GM12878 (cell line): ENCODE measurements at regions not wholly inside any gene's neighbourhood (a gene's known extent, or its start where the extent isn't known, plus 50 kb on each side); places are given as distances from the start of the nearest gene placed in this dataset.

Experiments used
- ATAC-seq: fragments of 200-7000 bp; cut with Tn5 transposase; 3 replicates; pipeline ENCODE4 v1.9.1; 2020; ENCODE audit warnings: mild to moderate bottlenecking, moderate library complexity
- BruUV-seq: library from RNA; stranded (reverse); fragments of 400-500 nt; replicated peaks from 2 replicates; lab custom pipeline; 2021; lab: Mats Ljungman, UMichigan
- CTCF ChIA-PET: fragments of 300-600 bp; sonication (Branson Sonifier 250); formaldehyde crosslinking; extraction: SDS; loops from one replicate; lab custom pipeline; 2021; ENCODE audit warnings: inconsistent platforms; lab: Yijun Ruan, JAX
- POLR2A ChIA-PET: fragments of 350-600 bp; formaldehyde crosslinking; extraction: SDS; loops from one replicate; lab custom pipeline; 2021; ENCODE audit warnings: inconsistent platforms; lab: Charles Lee
- RAD21 ChIA-PET: fragments of 300-600 bp; sonication (Branson Sonifier 250); formaldehyde crosslinking; loops from one replicate; lab custom pipeline; 2023; ENCODE audit warnings: antibody characterized with exemption; ENCODE audit not compliant: unreplicated experiment; lab: Charles Lee
- SMC1A ChIA-PET: fragments of 300-600 bp; sonication (Branson Sonifier 250); formaldehyde crosslinking; loops from one replicate; lab custom pipeline; 2023; ENCODE audit not compliant: unreplicated experiment, uncharacterized antibody; lab: Charles Lee
- DNase-seq: peaks from one replicate; pipeline ENCODE4 v3.0.0-alpha.2; 2011; ENCODE audit warnings: low read depth, low spot score
- FAIRE-seq: peaks from 3 replicates; lab custom pipeline; 2011; peaks lifted over from hg19 to GRCh38; lab: Jason Lieb, UNC
- H2AFZ ChIP-seq: 2 replicates; pipeline ENCODE4 v1.6.0; 2011; ENCODE audit warnings: low read depth, low read length, control low read depth; ENCODE audit not compliant: control insufficient read depth
- H3K27ac ChIP-seq: 2 replicates; pipeline ENCODE4 v1.5.1; 2011; ENCODE audit warnings: control low read depth; ENCODE audit not compliant: control insufficient read depth, insufficient read depth
- H3K27me3 ChIP-seq, 2 experiments: replicated peaks in 1 of 2; 2 replicates each; pipeline versions ENCODE4 v1.6.0 to v1.6.1; 2011; ENCODE audit warnings: low read length in 1 of 2; ENCODE audit not compliant: control insufficient read depth in 2 of 2, insufficient read depth in 2 of 2
- H3K36me3 ChIP-seq, 2 experiments: 2 replicates each; pipeline ENCODE4 v1.5.1; 2011; ENCODE audit warnings: low read length in 1 of 2; ENCODE audit not compliant: control insufficient read depth in 2 of 2, insufficient read depth in 2 of 2
- H3K4me1 ChIP-seq: 2 replicates; pipeline ENCODE4 v1.6.1; 2011; ENCODE audit warnings: mild to moderate bottlenecking, low read length, moderate library complexity, mixed read lengths; ENCODE audit not compliant: control insufficient read depth, insufficient read depth
- H3K4me2 ChIP-seq: 2 replicates; pipeline ENCODE4 v1.6.0; 2011; ENCODE audit warnings: control low read depth; ENCODE audit not compliant: control insufficient read depth, insufficient read depth
- H3K4me3 ChIP-seq: fragments of 200-600 bp; sonication (generic); 2 replicates; pipeline ENCODE4 v1.5.1; 2016
- H3K79me2 ChIP-seq: 2 replicates; pipeline ENCODE4 v1.6.0; 2011; ENCODE audit warnings: low read length; ENCODE audit not compliant: control insufficient read depth, insufficient read depth
- H3K9ac ChIP-seq: 2 replicates; pipeline ENCODE4 v1.8.0; 2011; ENCODE audit warnings: low read length, control low read depth, mixed read lengths; ENCODE audit not compliant: control insufficient read depth, insufficient read depth
- H3K9me3 ChIP-seq: replicated peaks from 3 replicates; pipeline ENCODE4 v1.5.1; 2011; ENCODE audit warnings: mild to moderate bottlenecking, low read length; ENCODE audit not compliant: control insufficient read depth, insufficient read depth
- H4K20me1 ChIP-seq: 2 replicates; pipeline ENCODE4 v1.6.0; 2011; ENCODE audit not compliant: control insufficient read depth, insufficient read depth
- CEBPB ChIP-seq, 2 experiments: fragments of 150-350 bp in 1 of 2; IDR thresholded peaks; 2 replicates each; pipeline ENCODE4 v1.6.1; 2012 to 2014; ENCODE audit warnings: low read depth in 2 of 2, low read length in 2 of 2, borderline replicate concordance in 1 of 2, inconsistent platforms in 1 of 2
- FOS ChIP-seq: IDR thresholded peaks from 3 replicates; pipeline ENCODE4 v1.6.1; 2011; ENCODE audit warnings: borderline replicate concordance; ENCODE audit not compliant: insufficient read length; ENCODE audit errors: extremely low read depth
- JUND ChIP-seq: IDR thresholded peaks from 2 replicates; pipeline ENCODE4 v1.6.1; 2012; ENCODE audit warnings: low read depth, mild to moderate bottlenecking, low read length, improper control_type of control experiment, moderate library complexity
- SIN3A ChIP-seq: IDR thresholded peaks from 2 replicates; pipeline ENCODE4 v1.6.1; 2012; ENCODE audit warnings: low read depth, low read length, improper control_type of control experiment
- WGBS: methylation state at CpG from one replicate; pipeline ENCODE4 v1.1.6; 2016; ENCODE audit warnings: low lambda C conversion rate; ENCODE audit not compliant: insufficient replicate concordance, insufficient coverage; ENCODE audit errors: missing lambda C conversion rate; 5-methylcytosine and 5-hydroxymethylcytosine counted together
- in situ Hi-C: fragments of 300-500 bp; cut with MboI; formaldehyde crosslinking; loops from 9 replicates; pipeline ENCODE4 v1.14.3; 2018; ENCODE audit warnings: mixed read lengths
- intact Hi-C: fragments of 100-400 bp; cut with micrococcal nuclease; formaldehyde crosslinking; loops from one replicate; pipeline ENCODE4 v1.14.2; 2022; ENCODE audit not compliant: unreplicated experiment
- TF ChIP-seq, protein P1 (sequence below): fragments of 450-650 bp; IDR thresholded peaks from 2 replicates; pipeline ENCODE4 v1.6.1; 2017; ENCODE audit warnings: low read depth, mild to moderate bottlenecking, moderate library complexity
- TF ChIP-seq, protein P2 (sequence below): fragments of 450-650 bp; IDR thresholded peaks from 2 replicates; pipeline ENCODE4 v1.6.1; 2017; ENCODE audit warnings: borderline replicate concordance

DNA sequence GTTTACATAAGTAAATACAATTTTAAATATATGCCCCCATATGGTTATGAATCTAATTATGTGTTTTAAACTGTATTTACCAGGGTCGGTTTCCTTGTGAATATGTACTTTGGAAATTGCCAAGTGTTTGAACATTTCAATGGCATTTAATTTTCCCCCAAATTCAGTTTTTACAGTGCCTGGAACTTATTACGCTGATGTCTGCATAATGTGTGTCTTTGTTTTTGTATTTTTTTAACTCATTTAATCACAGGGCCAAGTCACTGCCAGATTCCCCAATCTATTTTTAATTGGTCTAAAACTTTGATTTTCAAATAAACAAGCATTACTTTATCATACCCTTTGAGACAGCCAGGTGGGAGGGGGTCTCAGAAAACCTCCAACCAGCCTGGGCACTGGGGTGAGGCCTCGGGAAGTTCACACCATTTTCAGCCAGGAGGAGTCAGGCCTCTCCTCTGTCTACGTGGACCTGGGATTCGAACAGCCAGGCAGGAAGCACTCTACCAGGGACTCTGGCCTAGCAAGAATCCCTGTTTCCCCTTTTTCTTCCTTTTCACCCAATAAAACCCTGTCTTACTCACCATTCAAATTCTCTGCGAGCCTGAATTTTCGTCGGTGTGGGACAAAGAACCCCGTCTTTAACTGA is 151.5 kb upstream of the COL1A2 start:
- no peaks in the 10 kb centered on the region; a peak in 1 of 4 replicates for H3K27me3 ChIP-seq
- H3K4me1 ChIP-seq = no peaks in the 10 kb centered on the region
- H3K36me3 ChIP-seq = no peaks in the 10 kb centered on the region
- ChIA-PET POLR2A (no interaction called here), SMC1A (no interaction called here), CTCF (no interaction called here), RAD21 (no interaction called here)
- H3K9ac ChIP-seq = no peak overlapping the region
- H3K4me3 ChIP-seq = no peak overlapping the region
- in situ Hi-C loops = no loop called here
- H3K27ac ChIP-seq = no peak overlapping the region
- no peak for DNase-seq
- H2AFZ ChIP-seq = no peak overlapping the region
- WGBS = 43% methylated on average over 9 of the region's 9 CpGs
- H3K79me2 ChIP-seq = no peaks in the 10 kb centered on the region
- BruUV-seq = no TSS peak
- H3K9me3 ChIP-seq = no peaks in the 10 kb centered on the region
- no peaks in the 10 kb centered on the region for H4K20me1 ChIP-seq
- TF ChIP-seq FOS = no peak
- TF ChIP-seq SIN3A = no peak
- TF ChIP-seq, protein P1, sequence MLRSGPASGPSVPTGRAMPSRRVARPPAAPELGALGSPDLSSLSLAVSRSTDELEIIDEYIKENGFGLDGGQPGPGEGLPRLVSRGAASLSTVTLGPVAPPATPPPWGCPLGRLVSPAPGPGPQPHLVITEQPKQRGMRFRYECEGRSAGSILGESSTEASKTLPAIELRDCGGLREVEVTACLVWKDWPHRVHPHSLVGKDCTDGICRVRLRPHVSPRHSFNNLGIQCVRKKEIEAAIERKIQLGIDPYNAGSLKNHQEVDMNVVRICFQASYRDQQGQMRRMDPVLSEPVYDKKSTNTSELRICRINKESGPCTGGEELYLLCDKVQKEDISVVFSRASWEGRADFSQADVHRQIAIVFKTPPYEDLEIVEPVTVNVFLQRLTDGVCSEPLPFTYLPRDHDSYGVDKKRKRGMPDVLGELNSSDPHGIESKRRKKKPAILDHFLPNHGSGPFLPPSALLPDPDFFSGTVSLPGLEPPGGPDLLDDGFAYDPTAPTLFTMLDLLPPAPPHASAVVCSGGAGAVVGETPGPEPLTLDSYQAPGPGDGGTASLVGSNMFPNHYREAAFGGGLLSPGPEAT = no peak
- no peak for TF ChIP-seq CEBPB (IDR thresholded peaks at IDR 0.05; ENCODE audit: borderline replicate concordance in 1 of 2, low read depth in 2 of 2, low read length in 2 of 2)
- TF ChIP-seq, protein P2, sequence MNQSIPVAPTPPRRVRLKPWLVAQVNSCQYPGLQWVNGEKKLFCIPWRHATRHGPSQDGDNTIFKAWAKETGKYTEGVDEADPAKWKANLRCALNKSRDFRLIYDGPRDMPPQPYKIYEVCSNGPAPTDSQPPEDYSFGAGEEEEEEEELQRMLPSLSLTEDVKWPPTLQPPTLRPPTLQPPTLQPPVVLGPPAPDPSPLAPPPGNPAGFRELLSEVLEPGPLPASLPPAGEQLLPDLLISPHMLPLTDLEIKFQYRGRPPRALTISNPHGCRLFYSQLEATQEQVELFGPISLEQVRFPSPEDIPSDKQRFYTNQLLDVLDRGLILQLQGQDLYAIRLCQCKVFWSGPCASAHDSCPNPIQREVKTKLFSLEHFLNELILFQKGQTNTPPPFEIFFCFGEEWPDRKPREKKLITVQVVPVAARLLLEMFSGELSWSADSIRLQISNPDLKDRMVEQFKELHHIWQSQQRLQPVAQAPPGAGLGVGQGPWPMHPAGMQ = no peak
- TF ChIP-seq JUND = no peak
- intact Hi-C loops = no loop called here
- no peak for ATAC-seq
- no peak for FAIRE-seq
- H3K4me2 ChIP-seq = no peak overlapping the region
